ENCODE measurements at regions not wholly inside any gene's neighbourhood (a gene's known extent, or its start where the extent isn't known, plus 50 kb on each side); places are given as distances from the start of the nearest gene placed in this dataset.
"Not testable (repeated sequence)": the region's sequence is repeated elsewhere in the genome, so short reads cannot be mapped to it uniquely, and the experiment has no call there.

DNA sequence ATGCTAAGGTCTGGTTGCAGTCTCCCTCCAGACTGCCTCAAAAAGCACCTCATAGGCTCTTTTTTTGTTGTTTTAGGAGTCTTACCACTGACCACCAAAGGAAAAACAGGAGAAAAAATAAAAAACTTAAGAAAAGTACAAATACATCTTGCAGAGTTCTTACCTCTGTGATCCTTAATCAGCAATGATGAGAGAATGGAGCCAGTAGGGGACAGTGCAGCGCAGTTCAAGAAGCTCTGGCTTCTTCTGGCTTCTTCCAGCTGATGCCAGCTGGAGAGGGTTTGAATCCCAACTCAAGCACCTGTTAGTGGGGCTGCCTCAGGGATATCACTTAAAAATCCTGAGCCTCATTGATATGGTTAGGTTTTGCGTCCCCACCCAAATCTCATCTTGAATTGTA is 223.3 kb upstream of the ISX start:
- intact Hi-C loops (cut with micrococcal nuclease) = no loop called here
- H3K27ac ChIP-seq (replicated peaks) = no peak overlapping the region
- H3K36me3 ChIP-seq = no peaks in the 10 kb centered on the region
- H3K27me3 ChIP-seq (ENCODE audit: low read depth) = peaks cover 52% of the 10 kb centered on the region
- TF ChIP-seq, protein P1, sequence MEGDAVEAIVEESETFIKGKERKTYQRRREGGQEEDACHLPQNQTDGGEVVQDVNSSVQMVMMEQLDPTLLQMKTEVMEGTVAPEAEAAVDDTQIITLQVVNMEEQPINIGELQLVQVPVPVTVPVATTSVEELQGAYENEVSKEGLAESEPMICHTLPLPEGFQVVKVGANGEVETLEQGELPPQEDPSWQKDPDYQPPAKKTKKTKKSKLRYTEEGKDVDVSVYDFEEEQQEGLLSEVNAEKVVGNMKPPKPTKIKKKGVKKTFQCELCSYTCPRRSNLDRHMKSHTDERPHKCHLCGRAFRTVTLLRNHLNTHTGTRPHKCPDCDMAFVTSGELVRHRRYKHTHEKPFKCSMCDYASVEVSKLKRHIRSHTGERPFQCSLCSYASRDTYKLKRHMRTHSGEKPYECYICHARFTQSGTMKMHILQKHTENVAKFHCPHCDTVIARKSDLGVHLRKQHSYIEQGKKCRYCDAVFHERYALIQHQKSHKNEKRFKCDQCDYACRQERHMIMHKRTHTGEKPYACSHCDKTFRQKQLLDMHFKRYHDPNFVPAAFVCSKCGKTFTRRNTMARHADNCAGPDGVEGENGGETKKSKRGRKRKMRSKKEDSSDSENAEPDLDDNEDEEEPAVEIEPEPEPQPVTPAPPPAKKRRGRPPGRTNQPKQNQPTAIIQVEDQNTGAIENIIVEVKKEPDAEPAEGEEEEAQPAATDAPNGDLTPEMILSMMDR (IDR thresholded peaks at IDR 0.05; ENCODE audit: borderline replicate concordance) = no peak
- H3K9me3 ChIP-seq (replicated peaks) = no peaks in the 10 kb centered on the region
- DNase-seq = no peak
- no peaks in the 10 kb centered on the region for H3K4me1 ChIP-seq
- no peak overlapping the region for H3K4me3 ChIP-seq

DNA sequence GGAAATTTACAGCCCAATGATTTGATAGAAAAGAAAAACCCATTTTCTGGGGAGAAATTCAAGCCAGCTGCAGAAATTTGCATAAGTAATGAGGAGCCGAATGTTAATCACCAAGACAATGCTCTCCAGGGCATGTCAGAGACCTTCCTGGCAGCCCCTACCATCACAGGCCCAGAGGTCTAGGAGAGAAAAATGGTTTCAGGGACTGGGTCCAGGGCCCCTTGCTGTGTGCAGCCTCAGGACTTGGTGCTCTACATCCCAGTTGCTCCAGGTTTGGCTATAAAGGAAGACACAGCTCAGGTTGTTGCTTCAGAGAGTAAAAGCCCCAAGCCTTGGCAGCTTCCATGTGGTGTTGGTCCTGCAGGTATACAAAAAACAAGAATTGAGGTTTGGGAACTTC is 222.2 kb upstream of the ISX start:
- intact Hi-C loops (cut with micrococcal nuclease) = not testable (repeated sequence)

DNA sequence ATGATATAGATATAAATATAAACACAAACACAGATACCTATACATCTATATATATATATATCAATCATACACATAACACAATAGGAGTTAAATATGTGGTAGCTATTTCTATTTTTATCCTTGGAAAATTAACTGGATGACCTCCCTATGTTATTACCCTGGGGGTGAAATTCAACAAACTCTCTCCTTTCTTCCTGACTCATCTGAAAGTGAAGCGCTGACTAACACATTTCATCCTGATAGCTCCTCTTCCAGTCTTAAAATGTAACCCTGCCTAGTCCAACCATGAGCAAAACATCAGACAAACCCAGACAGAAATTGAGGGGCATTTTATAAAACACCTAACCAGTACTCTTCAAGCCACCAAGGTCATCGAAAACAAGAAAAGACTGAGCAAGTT is 220.6 kb upstream of the ISX start:
- Histone ChIP-seq H3K9me3 (replicated peaks) (no peaks in the 10 kb centered on the region), H3K27ac (replicated peaks) (no peak overlapping the region), H3K36me3 (no peaks in the 10 kb centered on the region), H3K4me3 (no peak overlapping the region), H3K27me3 (ENCODE audit: low read depth) (peaks cover 51% of the 10 kb centered on the region), H3K4me1 (no peaks in the 10 kb centered on the region)
- intact Hi-C loops (cut with micrococcal nuclease) = no loop called here
- no peak for DNase-seq
- TF ChIP-seq, protein P1 (IDR thresholded peaks at IDR 0.05; ENCODE audit: borderline replicate concordance) = no peak

More for the DNA sequence above, 222.2 kb upstream of the ISX start:
- not testable (repeated sequence) for DNase-seq; H3K4me3 ChIP-seq; H3K4me1 ChIP-seq; H3K9me3 ChIP-seq (replicated peaks); H3K36me3 ChIP-seq; H3K27ac ChIP-seq (replicated peaks)
- peaks cover 52% of the 10 kb centered on the region for H3K27me3 ChIP-seq (ENCODE audit: low read depth)

DNA sequence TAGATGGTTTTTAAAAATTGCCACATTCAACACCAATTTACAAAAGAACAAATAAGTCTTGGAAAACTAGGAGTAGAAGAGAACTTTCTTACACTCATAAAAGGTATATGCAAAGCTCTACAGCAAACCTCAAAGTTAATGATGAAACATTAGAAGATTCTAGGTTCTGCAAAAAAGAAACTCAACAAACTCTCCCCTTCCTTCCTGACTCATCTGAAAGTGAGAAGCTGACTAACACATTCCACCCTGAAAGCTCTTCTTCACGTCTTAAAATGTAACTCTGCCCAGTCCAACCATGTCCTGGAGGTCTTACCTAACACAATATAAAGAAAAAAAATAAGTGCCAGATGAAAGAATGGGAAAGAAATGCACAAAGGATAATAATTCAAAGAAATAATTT is 218.9 kb upstream of the ISX start:
- intact Hi-C loops (cut with micrococcal nuclease) = no loop called here
- TF ChIP-seq, protein P1 (IDR thresholded peaks at IDR 0.05; ENCODE audit: borderline replicate concordance) = no peak
- no peak for DNase-seq

DNA sequence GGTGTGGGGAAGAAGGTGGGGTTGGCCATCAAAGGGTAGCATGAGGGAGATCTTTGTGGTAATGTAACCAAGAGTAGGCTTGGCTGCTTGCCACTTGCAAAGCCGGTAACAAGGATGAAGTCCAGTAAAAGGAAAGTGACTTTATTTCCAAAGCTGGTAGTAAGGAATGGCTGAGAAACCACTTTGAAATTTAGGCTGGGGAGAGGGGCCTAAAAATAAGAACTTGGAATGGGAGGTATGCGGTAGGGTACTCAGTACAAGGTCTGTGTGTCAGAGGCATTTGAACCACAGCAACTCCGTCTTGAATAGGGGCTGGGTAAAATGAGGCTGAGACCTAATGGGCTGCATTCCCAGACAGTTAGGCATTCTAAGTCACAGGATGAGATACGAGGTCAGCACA is 216.0 kb upstream of the ISX start:
- Histone ChIP-seq H3K4me1 (no peaks in the 10 kb centered on the region), H3K9me3 (replicated peaks) (no peaks in the 10 kb centered on the region), H3K36me3 (no peaks in the 10 kb centered on the region), H3K27ac (replicated peaks) (no peak overlapping the region), H3K27me3 (ENCODE audit: low read depth) (peaks cover 10% of the 10 kb centered on the region), H3K4me3 (no peak overlapping the region)
- intact Hi-C loops (cut with micrococcal nuclease) = no loop called here
- no peak for DNase-seq
- TF ChIP-seq, protein P1 (IDR thresholded peaks at IDR 0.05; ENCODE audit: borderline replicate concordance) = no peak

More for the DNA sequence above, 218.9 kb upstream of the ISX start:
- Histone ChIP-seq H3K27ac (replicated peaks) (no peak overlapping the region), H3K36me3 (no peaks in the 10 kb centered on the region), H3K27me3 (ENCODE audit: low read depth) (peaks cover 36% of the 10 kb centered on the region), H3K9me3 (replicated peaks) (no peaks in the 10 kb centered on the region), H3K4me1 (no peaks in the 10 kb centered on the region), H3K4me3 (no peak overlapping the region)

DNA sequence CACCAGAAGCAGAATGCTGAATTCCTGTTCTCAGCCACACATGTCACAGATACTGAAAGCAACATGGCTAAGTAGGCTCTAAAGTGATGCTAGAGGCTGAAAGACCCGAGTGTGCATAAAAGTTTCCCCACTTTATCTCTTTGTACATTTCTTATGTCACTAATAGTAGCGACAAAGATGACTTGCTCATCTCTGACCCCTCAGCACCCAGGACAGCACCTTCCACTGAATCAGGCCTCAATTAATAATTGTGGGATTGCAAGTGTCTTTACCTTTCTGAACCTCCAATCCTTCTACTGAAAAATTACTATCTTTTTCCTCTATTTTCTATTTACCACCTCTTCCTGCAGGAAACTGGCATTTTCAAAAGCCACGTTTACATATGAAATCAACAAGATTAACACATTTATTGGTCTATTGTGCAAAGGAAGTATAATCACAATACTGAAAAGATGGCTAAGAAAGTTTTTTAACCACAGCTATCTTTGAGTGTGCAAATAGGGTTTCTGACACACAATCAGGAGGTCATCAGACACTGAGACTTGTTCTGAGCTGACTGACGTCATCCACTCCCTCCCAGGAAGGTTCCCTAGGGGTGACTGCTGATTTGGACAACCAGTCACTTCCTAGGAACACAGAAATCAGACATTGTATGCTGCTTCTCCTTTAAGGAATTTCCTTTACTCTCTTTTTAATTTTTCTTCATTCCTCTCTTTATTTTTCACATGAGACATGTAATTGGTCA is 213.9 kb upstream of the ISX start:
- DNase-seq = no peak
- intact Hi-C loops (cut with micrococcal nuclease) = no loop called here
- Histone ChIP-seq H3K36me3 (no peaks in the 10 kb centered on the region), H3K27me3 (ENCODE audit: low read depth) (peaks cover 5% of the 10 kb centered on the region), H3K4me3 (no peak overlapping the region), H3K4me1 (no peaks in the 10 kb centered on the region), H3K9me3 (replicated peaks) (no peaks in the 10 kb centered on the region), H3K27ac (replicated peaks) (no peak overlapping the region)
- TF ChIP-seq, protein P1 (IDR thresholded peaks at IDR 0.05; ENCODE audit: borderline replicate concordance) = no peak

Data from left ventricle myocardium inferior (tissue), 1 donor.